ENCODE measurements at regions not wholly inside any gene's neighbourhood (a gene's known extent, or its start where the extent isn't known, plus 50 kb on each side); places are given as distances from the start of the nearest gene placed in this dataset.

DNA sequence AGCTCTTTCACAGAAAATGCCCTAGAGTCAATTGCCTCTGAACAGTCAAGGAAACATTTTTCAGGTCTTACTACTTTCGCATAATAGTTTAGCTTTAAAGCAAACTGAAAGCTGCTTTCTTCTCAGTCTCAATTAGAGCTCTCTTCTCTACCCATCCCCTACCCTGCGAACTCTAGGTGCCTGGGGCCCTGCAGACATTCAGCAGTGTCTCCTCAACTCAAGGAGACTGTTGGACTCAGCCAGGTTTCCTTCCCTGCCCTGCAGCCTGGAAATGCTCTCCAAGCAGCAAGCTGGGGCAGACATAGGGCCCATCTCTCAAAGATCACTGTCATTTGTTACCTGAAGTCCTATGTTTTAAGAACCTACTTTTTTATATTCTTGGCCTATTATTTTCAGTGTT is 312.5 kb upstream of the PRICKLE1 start:
- Histone ChIP-seq H4K20me1 (ENCODE audit: insufficient read depth, low read length) (no peaks in the 10 kb centered on the region), H3K4me3 (ENCODE audit: insufficient read depth, low read depth, low read length) (no peak overlapping the region), H3K27me3 (ENCODE audit: insufficient read depth, low read length) (no peaks in the 10 kb centered on the region), H3K36me3 (ENCODE audit: insufficient read depth, low read length) (no peaks in the 10 kb centered on the region), H3K9ac (ENCODE audit: low read length) (no peak overlapping the region), H3K27ac (ENCODE audit: low read depth, low read length) (no peak overlapping the region), H3K4me1 (ENCODE audit: insufficient read depth, low read length) (no peaks in the 10 kb centered on the region), H3K79me2 (ENCODE audit: insufficient read depth, low read length) (no peaks in the 10 kb centered on the region), H3K9me3 (ENCODE audit: insufficient read depth, low read depth, low read length) (no peaks in the 10 kb centered on the region), H3K4me2 (ENCODE audit: low read length) (no peak overlapping the region), H2AFZ (ENCODE audit: low read depth, low read length) (no peak overlapping the region)
- TF ChIP-seq EZH2 (IDR thresholded peaks at IDR 0.05; ENCODE audit: insufficient read depth, low read length), result no peak
- TF ChIP-seq, protein P1, sequence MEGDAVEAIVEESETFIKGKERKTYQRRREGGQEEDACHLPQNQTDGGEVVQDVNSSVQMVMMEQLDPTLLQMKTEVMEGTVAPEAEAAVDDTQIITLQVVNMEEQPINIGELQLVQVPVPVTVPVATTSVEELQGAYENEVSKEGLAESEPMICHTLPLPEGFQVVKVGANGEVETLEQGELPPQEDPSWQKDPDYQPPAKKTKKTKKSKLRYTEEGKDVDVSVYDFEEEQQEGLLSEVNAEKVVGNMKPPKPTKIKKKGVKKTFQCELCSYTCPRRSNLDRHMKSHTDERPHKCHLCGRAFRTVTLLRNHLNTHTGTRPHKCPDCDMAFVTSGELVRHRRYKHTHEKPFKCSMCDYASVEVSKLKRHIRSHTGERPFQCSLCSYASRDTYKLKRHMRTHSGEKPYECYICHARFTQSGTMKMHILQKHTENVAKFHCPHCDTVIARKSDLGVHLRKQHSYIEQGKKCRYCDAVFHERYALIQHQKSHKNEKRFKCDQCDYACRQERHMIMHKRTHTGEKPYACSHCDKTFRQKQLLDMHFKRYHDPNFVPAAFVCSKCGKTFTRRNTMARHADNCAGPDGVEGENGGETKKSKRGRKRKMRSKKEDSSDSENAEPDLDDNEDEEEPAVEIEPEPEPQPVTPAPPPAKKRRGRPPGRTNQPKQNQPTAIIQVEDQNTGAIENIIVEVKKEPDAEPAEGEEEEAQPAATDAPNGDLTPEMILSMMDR (IDR thresholded peaks at IDR 0.05; ENCODE audit: insufficient read depth, low read depth, low read length), result no peak
- Mint-ChIP-seq H3K4me1 (ENCODE audit: low read depth, unreplicated experiment) (no peaks in the 10 kb centered on the region), H3K9me3 (ENCODE audit: unreplicated experiment) (peaks cover 11% of the 10 kb centered on the region), H3K36me3 (ENCODE audit: low read depth, unreplicated experiment) (no peaks in the 10 kb centered on the region), H3K27ac (ENCODE audit: unreplicated experiment) (no peak overlapping the region), H3K4me3 (ENCODE audit: unreplicated experiment) (no peak overlapping the region), H3K27me3 (ENCODE audit: low read depth, unreplicated experiment) (peaks cover 2% of the 10 kb centered on the region)
- DNase-seq (ENCODE audit: low read depth), result no peak
- no peak for FAIRE-seq

DNA sequence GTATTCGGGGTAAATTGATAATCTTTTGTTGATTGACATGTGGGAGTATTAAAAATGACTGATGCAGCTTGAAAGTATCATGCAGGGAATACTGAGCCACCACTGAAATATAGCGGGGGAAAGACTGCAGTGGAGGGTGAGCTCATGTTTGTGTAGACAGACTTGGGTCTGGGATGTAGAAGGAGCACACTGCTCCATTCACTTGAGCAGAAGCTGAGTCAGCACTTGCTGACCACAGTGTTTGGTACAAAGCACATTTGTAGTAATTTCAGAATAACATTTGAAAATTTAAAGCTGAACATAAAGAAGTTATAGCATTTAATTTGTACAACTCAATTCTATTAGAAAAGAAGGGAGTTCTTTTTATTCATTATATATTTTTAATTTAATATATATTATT is 304.3 kb upstream of the PRICKLE1 start:
- TF ChIP-seq, protein P1 (IDR thresholded peaks at IDR 0.05; ENCODE audit: insufficient read depth, low read depth, low read length), result no peak
- TF ChIP-seq EZH2 (IDR thresholded peaks at IDR 0.05; ENCODE audit: insufficient read depth, low read length), result no peak
- H3K9ac ChIP-seq (ENCODE audit: low read length), result no peak overlapping the region
- no peaks in the 10 kb centered on the region for H3K36me3 Mint-ChIP-seq (ENCODE audit: low read depth, unreplicated experiment)
- peak overlapping the region; percentile 20 for H3K27ac Mint-ChIP-seq (ENCODE audit: unreplicated experiment)
- DNase-seq (ENCODE audit: low read depth) (peak; percentile 31), FAIRE-seq (no peak)
- H4K20me1 ChIP-seq (ENCODE audit: insufficient read depth, low read length), result no peaks in the 10 kb centered on the region
- H3K4me3 Mint-ChIP-seq (ENCODE audit: unreplicated experiment), result no peak overlapping the region
- H3K4me3 ChIP-seq (ENCODE audit: insufficient read depth, low read depth, low read length), result no peak overlapping the region
- peaks cover 14% of the 10 kb centered on the region for H3K4me1 Mint-ChIP-seq (ENCODE audit: low read depth, unreplicated experiment)
- H3K4me1 ChIP-seq (ENCODE audit: insufficient read depth, low read length), result no peaks in the 10 kb centered on the region
- H3K36me3 ChIP-seq (ENCODE audit: insufficient read depth, low read length), result no peaks in the 10 kb centered on the region
- H3K9me3 Mint-ChIP-seq (ENCODE audit: unreplicated experiment), result peaks cover 6% of the 10 kb centered on the region
- no peak overlapping the region for H3K27ac ChIP-seq (ENCODE audit: low read depth, low read length)
- no peaks in the 10 kb centered on the region for H3K79me2 ChIP-seq (ENCODE audit: insufficient read depth, low read length)
- H3K27me3 Mint-ChIP-seq (ENCODE audit: low read depth, unreplicated experiment), result no peaks in the 10 kb centered on the region
- H3K9me3 ChIP-seq (ENCODE audit: insufficient read depth, low read depth, low read length), result no peaks in the 10 kb centered on the region
- no peaks in the 10 kb centered on the region for H3K27me3 ChIP-seq (ENCODE audit: insufficient read depth, low read length)
- no peak overlapping the region for H2AFZ ChIP-seq (ENCODE audit: low read depth, low read length)
- H3K4me2 ChIP-seq (ENCODE audit: low read length), result no peak overlapping the region

DNA sequence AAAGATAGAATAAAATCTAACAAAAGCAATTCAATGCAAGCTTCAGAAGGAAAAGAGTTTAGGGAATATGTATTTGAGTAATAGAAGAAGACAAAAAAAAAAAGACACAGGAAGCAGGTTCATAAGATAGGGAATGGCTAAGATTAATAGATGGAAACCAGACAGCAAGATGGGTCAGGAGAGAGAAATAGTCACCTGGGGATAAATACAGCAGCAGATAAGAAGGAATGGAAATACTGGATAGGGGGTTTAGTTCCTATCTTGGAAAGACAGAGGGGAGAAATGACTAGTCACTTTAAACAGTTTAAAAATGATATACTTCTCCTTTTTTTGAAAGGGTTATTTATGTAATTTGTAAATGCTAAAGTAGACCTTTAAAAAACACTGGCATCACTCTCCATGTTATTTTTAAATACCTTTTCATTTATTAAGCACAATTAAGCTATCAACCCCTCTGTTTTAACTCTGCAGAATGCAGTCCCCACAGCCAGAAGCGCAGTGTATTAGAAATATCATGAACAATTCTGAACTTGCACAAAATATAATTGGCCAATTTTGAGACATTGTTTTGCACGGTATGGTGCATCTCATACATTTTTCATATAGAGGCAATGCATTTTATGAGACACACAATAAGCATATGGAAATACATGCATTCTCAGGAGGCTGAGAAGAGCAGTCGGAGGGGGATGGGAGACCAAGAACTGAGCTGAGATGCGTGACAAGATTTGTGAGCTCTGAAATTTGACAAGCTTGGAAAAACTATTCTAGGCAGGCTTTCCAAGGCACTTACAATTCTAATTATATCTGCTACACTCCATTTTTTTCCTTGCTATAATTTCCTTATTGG is 303.4 kb upstream of the PRICKLE1 start:
- Histone ChIP-seq H3K27ac (ENCODE audit: low read depth, low read length) (no peak overlapping the region), H3K4me2 (ENCODE audit: low read length) (no peak overlapping the region), H3K9me3 (ENCODE audit: insufficient read depth, low read depth, low read length) (no peaks in the 10 kb centered on the region), H3K79me2 (ENCODE audit: insufficient read depth, low read length) (no peaks in the 10 kb centered on the region), H3K27me3 (ENCODE audit: insufficient read depth, low read length) (no peaks in the 10 kb centered on the region), H4K20me1 (ENCODE audit: insufficient read depth, low read length) (no peaks in the 10 kb centered on the region), H3K36me3 (ENCODE audit: insufficient read depth, low read length) (no peaks in the 10 kb centered on the region), H3K4me3 (ENCODE audit: insufficient read depth, low read depth, low read length) (no peak overlapping the region), H2AFZ (ENCODE audit: low read depth, low read length) (no peak overlapping the region), H3K4me1 (ENCODE audit: insufficient read depth, low read length) (no peaks in the 10 kb centered on the region), H3K9ac (ENCODE audit: low read length) (no peak overlapping the region)
- TF ChIP-seq, protein P1 (IDR thresholded peaks at IDR 0.05; ENCODE audit: insufficient read depth, low read depth, low read length), result no peak
- no peak for TF ChIP-seq EZH2 (IDR thresholded peaks at IDR 0.05; ENCODE audit: insufficient read depth, low read length)
- FAIRE-seq, result no peak
- no peak overlapping the region for H3K4me3 Mint-ChIP-seq (ENCODE audit: unreplicated experiment)
- peaks cover 14% of the 10 kb centered on the region for H3K4me1 Mint-ChIP-seq (ENCODE audit: low read depth, unreplicated experiment)
- H3K27me3 Mint-ChIP-seq (ENCODE audit: low read depth, unreplicated experiment), result no peaks in the 10 kb centered on the region
- no peak for DNase-seq (ENCODE audit: low read depth)
- no peak overlapping the region for H3K27ac Mint-ChIP-seq (ENCODE audit: unreplicated experiment)
- no peaks in the 10 kb centered on the region for H3K36me3 Mint-ChIP-seq (ENCODE audit: low read depth, unreplicated experiment)
- H3K9me3 Mint-ChIP-seq (ENCODE audit: unreplicated experiment), result peaks cover 2% of the 10 kb centered on the region
